Fibroblast of the conjunctiva (primary cell): ENCODE measurements at regions not wholly inside any gene's neighbourhood (a gene's known extent, or its start where the extent isn't known, plus 50 kb on each side); places are given as distances from the start of the nearest gene placed in this dataset.

Experiments used
- DNase-seq: peaks from one replicate; pipeline ENCODE4 v3.0.0-alpha.2; 2010; ENCODE audit warnings: low read depth

DNA sequence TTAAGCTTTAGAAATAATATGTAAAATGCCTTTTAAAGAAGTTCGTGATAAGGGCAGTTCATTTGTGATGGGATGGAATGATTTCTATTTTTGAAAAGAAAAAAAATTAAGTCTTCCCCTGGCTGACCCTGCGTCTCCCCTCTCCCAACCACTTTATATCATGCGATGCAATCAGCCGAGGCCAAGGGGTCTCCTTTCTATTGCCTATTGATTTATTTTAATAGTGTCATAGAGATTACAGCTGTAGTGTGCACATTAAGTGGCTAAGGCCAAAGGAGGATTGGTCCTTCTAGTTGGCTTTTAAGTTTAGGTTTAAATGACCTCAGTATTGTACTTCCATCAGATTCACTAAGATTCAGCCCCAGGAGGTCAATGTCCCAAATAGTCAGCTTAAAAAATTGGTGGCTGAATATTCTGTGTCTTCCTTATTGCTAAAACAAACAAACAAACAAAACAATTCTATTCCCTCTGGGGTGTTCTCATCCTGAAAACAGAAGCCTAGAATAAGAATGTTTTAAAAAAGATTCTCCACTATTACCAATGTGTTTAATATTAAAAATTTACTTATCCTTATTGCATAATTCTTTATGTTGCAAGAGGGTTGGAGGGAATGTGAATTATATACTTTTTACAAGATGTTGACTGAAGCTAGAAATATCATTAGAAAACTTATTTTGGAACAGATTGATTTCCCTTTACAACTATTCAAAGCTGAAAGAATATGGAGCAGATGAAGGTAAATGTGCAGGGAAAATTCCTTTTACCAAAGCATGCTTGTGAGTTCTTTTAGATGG lies 359.1 kb downstream of the SAMD5 start:
- DNase-seq, result no peak

DNA sequence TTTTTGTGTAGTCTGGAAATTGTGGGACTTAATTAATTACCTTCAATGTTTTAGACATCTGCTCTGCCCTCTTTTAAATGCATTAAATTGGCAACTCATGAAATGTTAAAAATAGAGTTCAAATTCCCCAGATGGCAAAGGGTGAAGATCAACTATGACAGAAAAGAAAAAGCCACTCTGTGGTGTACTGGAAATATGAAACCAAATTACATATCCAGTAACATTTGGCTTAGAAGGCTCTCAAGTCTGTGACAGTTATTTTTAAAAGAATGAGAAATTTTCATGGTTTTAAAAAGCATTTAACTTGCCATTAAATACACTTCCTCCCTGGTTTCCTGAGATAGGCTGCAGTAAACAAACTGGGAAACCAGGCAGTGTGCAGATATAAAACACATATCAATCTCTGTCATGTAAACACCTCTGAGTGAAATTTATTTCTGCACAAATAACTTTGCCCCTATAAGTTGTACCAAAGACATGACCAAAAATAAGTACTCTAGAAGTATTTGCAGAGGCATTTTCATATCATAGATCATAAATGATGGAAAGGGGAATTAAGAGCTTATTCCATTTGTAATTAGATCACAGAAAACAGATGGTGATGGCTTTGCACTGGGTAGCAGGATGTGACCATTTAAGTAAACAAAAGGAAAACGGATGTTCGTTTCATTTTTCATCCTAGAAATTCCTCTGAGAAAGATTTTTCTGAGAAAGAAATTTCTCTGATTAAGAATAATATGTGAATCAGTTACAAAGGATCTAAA lies 360.1 kb downstream of the SAMD5 start:
- DNase-seq, result no peak

DNA sequence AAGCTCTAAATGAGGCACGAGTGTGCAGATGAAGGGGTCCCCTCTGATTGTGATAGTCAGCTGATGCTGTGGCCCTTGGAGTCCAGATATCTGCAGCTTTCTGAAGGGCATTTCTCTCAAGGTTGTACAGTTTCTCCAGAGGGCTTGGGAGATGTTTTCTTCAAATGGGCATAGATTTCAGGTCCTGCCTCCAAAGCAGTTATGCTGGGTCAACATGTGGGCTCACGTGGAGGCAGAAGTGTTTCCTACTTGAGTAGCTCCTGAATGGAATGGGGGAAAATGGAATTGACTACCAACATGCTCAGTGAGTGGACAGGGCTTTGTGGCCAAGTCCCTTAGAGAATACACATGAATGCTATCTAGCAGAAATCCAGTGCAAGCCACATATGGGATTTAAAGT lies 360.7 kb downstream of the SAMD5 start:
- no peak for DNase-seq

DNA sequence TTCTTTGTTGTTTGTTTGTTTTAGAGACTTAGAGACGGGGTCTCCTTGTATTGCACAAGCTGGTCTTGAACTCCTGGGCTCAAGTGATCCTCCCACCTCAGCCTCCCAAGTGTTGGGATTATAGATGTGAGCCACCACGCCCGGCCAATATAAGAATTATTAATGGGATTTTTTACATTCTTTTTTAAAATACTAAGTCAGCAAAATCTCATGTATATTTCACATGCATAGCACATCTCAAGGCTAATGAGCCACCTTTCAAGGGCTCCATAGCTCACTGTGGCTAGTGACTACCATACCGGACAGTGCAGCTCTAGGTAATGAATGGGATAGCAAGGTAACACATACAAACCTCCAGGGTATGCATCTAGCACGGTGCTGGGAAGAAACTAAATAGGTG lies 361.4 kb downstream of the SAMD5 start:
- DNase-seq, result no peak

DNA sequence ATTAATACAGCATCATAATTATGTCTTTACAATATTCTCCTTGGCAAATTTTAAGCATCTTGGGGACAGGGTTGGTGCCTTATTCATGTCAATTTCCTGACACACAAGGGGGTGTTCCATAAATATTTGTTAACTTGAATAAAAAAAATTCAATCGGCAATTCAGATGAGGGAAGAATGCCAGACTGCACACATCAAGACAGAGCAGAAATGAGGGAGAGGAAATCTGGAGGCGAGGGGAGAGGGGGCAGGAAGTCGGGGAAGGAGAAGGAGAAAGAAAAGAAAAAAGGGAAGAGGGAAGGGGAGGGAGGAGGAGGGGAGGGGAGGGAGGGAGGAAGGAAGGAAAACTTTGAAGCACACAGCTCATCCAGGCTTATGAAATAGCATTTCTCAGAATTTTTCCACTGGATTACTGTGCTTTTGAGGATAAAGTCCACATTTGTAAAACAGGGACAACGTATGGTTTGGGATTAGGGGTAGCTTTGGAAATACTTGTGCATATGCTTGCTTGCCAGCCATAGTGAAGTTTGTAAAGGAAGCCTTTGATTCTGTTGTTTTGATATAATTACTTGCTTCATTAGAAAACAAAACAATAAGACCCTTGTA lies 362.1 kb downstream of the SAMD5 start:
- DNase-seq, result no peak

DNA sequence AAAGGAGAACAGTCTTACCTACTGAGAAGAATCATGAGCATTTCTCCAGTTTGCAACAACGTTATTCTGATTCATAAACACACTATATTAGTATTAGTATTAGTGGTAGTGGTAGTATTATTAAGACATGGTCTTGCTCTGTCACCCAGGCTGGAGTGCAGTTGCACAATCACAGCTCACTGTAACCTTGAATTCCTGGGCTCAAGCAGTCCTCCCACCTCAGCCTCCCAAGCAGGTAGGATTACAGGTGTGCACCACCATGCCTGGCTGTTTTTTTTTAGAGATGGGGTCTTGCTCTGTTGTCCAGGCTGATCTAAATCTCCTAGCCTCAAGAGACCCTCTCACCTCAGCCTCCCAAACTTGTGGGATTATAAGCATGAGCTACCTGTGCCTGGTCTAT lies 363.5 kb downstream of the SAMD5 start:
- no peak for DNase-seq

DNA sequence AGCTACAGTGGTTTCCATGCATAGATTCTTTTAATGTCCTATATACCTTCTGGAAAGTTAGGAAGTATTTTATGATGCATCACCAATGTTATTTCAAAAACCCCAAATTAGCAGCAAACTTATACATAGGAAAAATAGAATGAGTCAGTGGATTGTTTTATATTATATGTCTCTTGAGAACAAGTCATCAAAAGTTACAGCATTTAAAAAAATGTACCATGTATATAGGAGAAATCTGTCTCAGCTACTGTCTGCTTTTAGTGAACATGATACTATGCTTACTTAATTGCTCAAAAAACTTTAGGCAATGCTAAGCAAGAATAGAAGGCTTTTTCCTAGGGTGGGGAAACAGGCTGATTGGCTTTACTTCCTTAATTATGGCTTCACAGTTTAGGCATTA lies 365.3 kb downstream of the SAMD5 start:
- no peak for DNase-seq

DNA sequence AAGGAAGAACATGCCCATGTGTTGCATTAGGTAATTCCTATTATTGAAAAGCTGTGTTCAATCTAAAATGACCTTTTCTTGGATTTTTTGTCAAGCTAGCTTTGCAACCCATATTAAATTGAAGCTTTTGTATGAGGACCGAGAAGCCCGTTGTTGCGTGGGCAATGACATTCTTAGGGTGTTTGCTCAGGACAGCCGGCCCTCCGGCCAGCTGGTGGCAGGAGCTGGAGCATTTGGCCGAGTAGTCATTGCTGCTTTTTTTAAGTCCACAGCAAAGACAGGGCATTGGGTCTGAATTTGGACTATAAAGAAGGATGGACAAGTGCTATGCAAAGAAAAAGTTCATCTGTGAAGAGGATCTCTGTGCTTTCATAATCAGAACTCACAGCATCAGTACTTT lies 365.8 kb downstream of the SAMD5 start:
- DNase-seq, result no peak

DNA sequence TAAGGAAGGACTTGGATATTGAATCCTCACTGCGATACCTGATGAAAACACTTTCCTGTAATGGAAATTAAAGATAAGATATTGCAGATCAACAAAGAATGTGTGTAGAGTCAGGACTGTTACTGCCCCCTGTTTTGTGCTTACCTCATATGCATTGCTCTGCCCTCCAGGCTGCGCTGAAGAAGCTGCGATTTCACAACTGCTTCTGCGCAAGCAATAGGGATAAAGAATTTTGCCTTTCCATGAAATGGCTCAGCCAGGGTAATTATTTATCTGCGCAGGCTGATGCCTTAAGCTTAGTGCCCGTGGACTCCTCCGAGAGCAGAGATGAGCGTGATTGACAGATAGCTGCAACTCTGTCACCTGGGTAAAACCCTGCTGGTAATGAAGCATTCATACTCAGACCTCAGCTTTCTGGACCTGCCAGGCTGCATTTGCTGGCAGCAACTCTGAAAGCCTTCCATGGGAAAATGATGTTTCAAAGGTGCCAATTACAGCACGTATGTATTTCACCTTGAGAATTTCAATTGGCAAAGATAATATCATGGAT lies 370.6 kb downstream of the SAMD5 start:
- no peak for DNase-seq

DNA sequence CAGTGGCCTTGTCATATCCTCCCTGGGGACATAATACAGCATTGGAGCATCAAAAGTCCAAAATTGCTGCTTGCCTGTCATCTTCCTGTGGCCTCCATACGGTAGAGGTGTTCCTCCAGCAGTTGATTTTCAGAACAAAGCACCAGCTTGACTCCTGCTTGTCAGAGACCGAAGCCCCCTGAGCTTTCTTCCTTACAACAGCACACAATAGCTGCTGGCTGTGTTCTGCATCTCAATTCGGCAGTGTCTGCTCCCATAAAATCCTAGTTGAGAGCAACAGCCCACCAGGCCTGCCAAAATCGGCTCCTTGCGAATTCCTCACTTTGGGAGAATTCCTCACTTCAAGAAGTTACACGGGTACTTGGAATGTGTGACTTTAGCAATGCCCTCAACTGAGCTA lies 372.9 kb downstream of the SAMD5 start:
- no peak for DNase-seq

DNA sequence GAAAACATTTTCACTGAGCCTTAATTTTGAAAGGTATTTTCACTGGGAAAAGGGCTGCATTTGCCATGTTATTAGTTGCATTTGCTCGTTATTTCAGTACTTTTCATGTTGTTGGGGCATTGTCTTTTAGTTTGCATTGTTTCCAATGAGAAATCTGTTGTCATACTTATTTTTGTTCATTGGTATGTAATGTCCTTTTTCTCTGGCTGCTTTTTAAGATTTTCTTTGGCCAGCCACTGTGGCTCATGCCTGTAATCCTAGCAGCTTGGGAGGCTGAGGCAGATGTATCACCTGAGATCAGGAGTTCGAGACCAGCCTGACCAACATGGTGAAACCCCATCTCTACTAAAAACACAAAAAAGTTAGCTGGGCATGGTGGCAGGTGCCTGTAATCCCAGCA lies 379.9 kb downstream of the SAMD5 start:
- no peak for DNase-seq

DNA sequence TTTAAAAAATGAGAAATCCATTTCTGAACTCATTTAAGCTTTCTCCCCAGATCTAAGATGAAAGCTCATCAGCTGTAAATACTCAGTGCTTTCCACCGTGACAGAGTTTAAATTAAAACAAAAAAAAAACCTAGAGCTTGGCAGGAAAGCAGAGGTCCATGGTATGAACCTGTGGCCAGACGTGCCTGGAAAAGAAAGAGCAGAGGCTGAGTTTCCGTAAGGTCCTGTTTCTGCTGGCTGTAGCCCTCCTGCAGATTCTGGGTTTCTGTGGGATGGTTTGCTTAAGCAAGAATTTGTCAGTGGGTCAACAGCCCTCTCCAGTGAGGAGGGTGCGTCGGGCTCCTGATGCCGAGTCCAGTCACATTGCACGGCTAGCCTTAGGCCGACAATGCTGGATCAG lies 383.2 kb downstream of the SAMD5 start:
- no peak for DNase-seq

DNA sequence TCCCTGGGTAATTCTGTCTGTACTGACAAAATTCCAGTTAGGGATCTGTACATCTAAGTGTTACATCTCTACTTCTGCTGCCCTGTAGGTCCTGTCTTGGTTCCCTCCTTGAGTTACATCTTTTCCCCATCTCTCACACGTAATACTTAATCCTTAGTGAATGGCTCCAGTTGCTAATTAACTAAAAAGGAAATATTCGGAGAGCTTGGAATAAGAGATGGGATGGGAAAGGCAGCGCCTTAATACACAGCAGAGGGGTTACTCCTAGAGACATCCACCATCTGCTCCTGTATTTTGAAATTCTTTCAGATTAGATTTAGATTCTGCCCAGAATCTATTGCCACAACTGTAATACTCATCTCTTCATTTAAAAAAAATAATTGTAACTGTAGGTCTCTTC lies 384.0 kb downstream of the SAMD5 start:
- no peak for DNase-seq

DNA sequence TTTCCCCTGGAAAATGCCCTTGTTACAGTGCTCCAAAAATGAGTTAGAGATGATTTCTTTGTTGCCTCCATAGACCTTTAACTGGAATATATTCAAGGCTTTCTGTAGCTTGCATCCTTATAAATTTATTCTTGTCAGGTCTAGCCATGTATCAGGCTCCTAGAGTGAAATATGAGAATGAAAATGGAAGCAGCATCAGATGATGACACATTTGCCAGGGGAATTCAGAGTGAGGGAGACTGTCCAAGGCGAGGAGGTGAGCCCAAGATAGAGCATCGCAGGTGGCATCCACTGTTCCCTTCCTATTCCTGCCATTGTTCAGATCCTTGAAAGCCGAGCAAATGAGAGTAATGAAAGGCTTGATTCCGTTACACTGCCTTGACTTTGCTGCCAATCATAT lies 386.8 kb downstream of the SAMD5 start:
- DNase-seq, result no peak

DNA sequence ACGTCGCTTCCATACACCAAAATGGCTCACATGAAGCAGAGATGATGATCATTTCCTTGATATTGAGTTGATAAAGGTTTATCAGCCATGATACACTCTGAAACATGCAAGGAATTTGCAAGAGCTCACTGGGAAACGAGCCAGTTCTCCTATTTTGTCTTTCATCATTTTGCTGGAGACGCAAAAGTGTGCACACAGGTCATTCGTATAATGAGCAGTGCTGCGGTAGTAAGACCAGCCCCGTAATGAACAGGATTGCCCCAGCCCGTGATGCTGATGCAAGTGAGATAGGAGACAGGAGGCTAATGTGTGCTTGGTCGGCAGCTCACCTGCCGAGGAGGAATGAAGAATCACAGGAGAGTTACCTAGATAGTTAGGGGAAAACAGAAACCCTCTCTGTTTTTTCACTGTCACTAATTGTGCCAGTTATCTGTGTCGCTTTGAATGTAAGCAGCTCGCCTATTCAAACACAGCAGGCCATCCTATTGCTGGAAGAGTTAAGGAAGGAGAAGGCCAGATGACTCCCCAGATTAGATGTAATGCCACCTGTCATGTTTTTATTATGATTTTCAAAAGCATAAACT lies 391.8 kb downstream of the SAMD5 start:
- DNase-seq, result no peak

DNA sequence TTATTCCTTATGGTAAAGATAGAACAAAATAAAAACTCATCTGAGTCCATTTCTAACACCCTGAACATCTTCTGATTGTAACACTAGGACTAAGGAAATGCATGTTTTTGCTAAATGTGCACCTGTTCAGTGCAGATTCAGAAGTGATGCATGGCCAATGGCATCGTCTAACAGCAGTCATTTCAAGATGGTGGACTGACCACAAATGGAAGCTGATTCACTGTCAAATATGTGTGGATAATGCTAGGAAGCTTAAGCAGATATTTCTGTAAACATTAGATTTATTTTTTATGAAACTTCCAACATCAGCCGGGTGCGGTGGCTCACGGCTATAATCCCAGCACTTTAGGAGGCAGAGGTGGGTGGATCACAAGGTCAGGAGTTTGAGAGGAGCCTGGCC lies 394.8 kb downstream of the SAMD5 start:
- DNase-seq, result no peak

DNA sequence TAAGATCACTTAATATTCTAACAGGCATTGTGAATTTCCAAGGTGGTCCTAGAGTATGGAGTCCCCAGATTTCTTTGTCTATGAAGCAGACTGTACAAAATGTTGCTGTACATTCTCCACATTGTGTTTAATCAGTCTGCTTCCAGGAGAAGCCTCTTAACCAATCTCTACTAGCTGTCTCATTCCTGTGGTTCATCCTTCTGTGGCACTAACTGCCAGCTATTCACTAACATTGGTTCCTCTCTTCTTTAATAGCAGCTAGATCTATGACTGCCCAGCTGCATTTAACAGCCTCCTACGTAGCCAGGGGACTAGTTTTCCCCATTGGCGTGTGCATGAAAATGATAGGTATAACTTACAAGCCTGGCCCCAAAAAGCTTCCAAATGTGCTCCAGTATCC lies 395.4 kb downstream of the SAMD5 start:
- no peak for DNase-seq

DNA sequence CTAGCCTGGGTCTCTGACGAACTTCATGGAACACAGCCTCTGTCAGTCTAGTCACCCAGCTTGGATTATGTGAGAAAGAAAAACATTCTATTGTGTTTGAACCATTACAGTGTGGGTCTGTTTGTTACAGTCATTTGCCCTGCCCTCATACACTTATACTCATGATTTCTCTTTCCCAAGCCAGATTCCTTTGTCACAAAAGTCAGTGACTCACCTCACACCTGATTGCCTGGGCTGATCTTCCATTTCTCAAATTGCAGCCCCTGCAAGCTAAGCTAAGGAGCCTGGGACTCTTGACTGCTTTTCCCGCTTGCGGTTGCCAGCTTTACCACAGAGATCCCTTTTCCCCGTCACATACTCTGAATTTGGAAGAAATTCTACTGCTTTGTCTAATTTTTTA lies 395.9 kb downstream of the SAMD5 start:
- DNase-seq, result no peak

DNA sequence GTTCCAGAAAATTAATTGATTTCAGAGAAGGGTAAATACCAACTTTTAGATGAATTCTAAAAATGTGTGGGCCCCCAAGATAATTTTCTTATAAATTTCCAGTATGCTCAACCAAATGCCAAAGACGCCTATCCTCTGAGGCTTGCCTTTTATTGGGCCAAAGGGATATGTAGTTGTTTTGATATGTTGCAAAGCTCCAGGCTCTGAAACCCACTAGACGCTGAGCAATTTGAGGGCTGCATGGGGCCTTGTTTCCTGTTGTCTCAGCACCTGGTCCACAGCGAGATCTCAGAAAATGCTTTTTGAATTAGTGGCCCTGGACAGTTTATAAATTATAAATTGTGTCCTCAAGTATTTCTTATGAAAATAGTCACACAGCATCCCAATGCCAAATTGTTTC lies 397.2 kb downstream of the SAMD5 start:
- DNase-seq, result no peak

DNA sequence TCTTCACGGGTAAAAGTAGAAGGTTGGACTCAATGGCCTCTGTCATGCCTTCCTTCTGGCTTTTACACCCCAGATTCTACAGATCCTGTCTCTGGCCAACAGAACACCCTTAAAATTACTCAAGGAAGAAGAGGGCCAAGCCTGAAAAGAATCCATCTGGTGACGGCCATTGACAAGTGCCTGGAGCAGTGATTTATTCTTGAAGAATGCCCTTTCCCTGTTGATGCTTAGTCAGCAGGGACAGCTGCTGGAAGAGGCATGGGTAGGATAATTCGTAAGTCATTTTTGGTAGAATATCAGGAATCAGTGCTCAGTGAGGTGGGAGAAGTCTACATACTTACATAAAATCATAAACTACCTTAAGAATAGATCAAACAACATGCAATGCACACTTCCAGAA lies 397.9 kb downstream of the SAMD5 start:
- DNase-seq, result no peak

DNA sequence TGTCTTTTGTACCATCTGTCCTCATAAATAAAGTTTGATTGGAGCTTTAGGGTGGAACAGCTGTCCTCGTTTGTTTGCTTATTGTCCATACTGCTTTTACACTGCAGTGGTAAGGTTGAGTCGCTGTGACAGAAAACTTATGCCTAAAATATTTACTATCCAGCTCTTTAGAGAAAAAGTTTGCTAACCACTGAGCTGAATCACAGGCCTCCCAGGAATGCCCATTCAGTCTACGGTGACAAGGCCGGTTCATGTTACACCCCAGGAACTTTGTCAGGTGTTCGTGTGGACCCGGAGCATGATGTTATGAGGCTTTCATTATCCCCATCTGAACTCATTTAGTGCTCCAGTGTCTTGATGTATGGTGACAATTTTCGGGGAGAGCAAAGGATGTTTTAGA lies 401.1 kb downstream of the SAMD5 start:
- no peak for DNase-seq

DNA sequence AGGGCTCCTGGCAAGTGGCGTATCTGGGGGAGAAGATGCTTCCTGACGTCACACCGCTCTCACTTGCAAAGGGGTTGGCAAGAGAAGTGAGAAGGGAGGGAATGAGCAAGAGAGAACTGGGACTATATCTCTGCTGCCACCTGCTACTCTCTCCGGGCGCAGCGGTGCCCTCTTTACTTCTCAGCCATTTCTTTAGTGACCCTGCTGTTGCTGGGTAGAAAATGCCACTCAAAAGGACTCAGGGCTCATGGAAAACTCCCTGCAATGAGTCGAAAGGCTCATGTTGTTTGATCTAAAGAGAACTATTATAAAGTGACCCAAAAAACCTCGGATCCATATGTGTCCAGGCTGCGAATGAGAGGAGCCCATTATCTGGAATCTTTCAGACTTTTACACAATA lies 401.8 kb downstream of the SAMD5 start:
- no peak for DNase-seq

DNA sequence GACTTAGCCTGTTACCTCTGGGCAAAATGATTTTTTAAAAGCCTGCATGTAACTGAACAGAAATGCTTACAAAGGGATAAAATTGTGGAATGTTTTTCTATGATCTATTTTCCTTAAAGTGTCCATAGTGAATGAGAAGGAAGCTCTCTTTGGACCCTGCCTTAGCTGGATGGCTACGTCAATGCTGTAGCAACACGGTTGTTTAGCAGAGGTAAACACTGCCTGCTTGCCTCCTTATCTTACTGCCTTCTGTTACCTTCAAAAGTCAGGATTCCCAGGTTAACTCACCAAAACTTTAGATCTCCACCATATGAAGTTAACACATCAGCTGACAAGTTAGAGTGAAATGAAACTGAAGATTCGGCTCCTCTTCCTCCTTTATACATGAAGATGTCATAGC lies 402.6 kb downstream of the SAMD5 start:
- DNase-seq, result no peak
